Lower leg skin (tissue), 3 donors: ENCODE measurements at regions not wholly inside any gene's neighbourhood (a gene's known extent, or its start where the extent isn't known, plus 50 kb on each side); places are given as distances from the start of the nearest gene placed in this dataset.

Experiments
- CTCF ChIP-seq, 3 donors: fragments of 450-650 bp; IDR thresholded peaks; one replicate each; pipeline ENCODE4 v1.5.1; 2016; ENCODE audit warnings: antibody characterized with exemption in 3 of 3, mild to moderate bottlenecking in 3 of 3, moderate library complexity in 2 of 3
- POLR2A ChIP-seq, 2 donors: fragments of 450-650 bp; IDR thresholded peaks; one replicate each; pipeline ENCODE4 v1.6.1; 2016 to 2017; ENCODE audit warnings: antibody characterized with exemption in 2 of 2, mild to moderate bottlenecking in 1 of 2, moderate library complexity in 1 of 2

GRCh38 chr11:31977343-31977742 lies 113.5 kb upstream of the RCN1 start:
- TF ChIP-seq CTCF (IDR thresholded peaks at IDR 0.05) (no peak), POLR2A (IDR thresholded peaks at IDR 0.05) (no peak)
